GM23338 (cell line): ENCODE measurements at regions not wholly inside any gene's neighbourhood (a gene's known extent, or its start where the extent isn't known, plus 50 kb on each side); places are given as distances from the start of the nearest gene placed in this dataset.

Experiments used
- ATAC-seq: fragments of 200-7000 bp; cut with Tn5 transposase; 3 replicates; pipeline ENCODE4 v1.9.1; 2020
- DNase-seq: peaks from one replicate; pipeline ENCODE4 v3.0.0-alpha.2; 2015; ENCODE audit warnings: low spot score
- H2AFZ ChIP-seq: fragments of 200-600 bp; sonication (generic); 2 replicates; pipeline ENCODE4 v1.8.0; 2016; ENCODE audit warnings: antibody characterized with exemption, mild to moderate bottlenecking, moderate library complexity
- H3F3A ChIP-seq: fragments of 200-600 bp; sonication (generic); replicated peaks from 2 replicates; pipeline ENCODE4 v1.8.0; 2017; ENCODE audit warnings: antibody characterized with exemption, mixed run types, low read depth
- H3K27ac ChIP-seq: fragments of 200-600 bp; sonication (generic); 2 replicates; pipeline ENCODE4 v1.6.1; 2016; ENCODE audit warnings: low read depth
- H3K27me3 ChIP-seq: fragments of 200-600 bp; sonication (generic); 2 replicates; pipeline ENCODE4 v1.8.0; 2016; ENCODE audit warnings: mild to moderate bottlenecking, mixed run types, moderate library complexity; ENCODE audit not compliant: insufficient read depth
- H3K36me3 ChIP-seq: fragments of 200-600 bp; sonication (generic); 2 replicates; pipeline ENCODE4 v1.8.0; 2016; ENCODE audit warnings: mild to moderate bottlenecking; ENCODE audit not compliant: insufficient read depth
- H3K4me1 ChIP-seq: fragments of 200-600 bp; sonication (generic); 2 replicates; pipeline ENCODE4 v1.8.0; 2016; ENCODE audit warnings: mild to moderate bottlenecking, moderate library complexity; ENCODE audit not compliant: insufficient read depth
- H3K4me2 ChIP-seq: fragments of 200-600 bp; sonication (generic); 2 replicates; pipeline ENCODE4 v1.7.1; 2017; ENCODE audit warnings: mixed run types
- H3K4me3 ChIP-seq: fragments of 200-600 bp; sonication (generic); 2 replicates; pipeline ENCODE4 v1.6.1; 2016; ENCODE audit warnings: mixed run types
- H3K79me2 ChIP-seq: fragments of 200-600 bp; sonication (generic); replicated peaks from 2 replicates; pipeline ENCODE4 v1.8.0; 2017; ENCODE audit warnings: mild to moderate bottlenecking; ENCODE audit not compliant: insufficient read depth
- H3K9me2 ChIP-seq: fragments of 200-600 bp; sonication (generic); 2 replicates; pipeline ENCODE4 v1.8.0; 2017; ENCODE audit not compliant: insufficient read depth
- H4K20me1 ChIP-seq: fragments of 200-600 bp; sonication (generic); replicated peaks from 2 replicates; pipeline ENCODE4 v1.8.0; 2017; ENCODE audit warnings: mild to moderate bottlenecking; ENCODE audit not compliant: insufficient read depth
- H3K27ac Mint-ChIP-seq: 2 replicates; pipeline ENCODE4 v1.8.0; 2020; ENCODE audit warnings: inconsistent platforms, mild to moderate bottlenecking, moderate library complexity, mixed read lengths
- H3K27me3 Mint-ChIP-seq: 3 replicates; pipeline ENCODE4 v1.8.0; 2022; ENCODE audit warnings: low read depth, mild to moderate bottlenecking, moderate library complexity, mixed read lengths, inconsistent platforms; ENCODE audit not compliant: insufficient read depth, poor library complexity
- H3K36me3 Mint-ChIP-seq: 3 replicates; pipeline ENCODE4 v1.8.0; 2021; ENCODE audit warnings: low read depth, mild to moderate bottlenecking, inconsistent platforms, moderate library complexity, mixed read lengths
- H3K4me1 Mint-ChIP-seq: 3 replicates; pipeline ENCODE4 v1.8.0; 2020; ENCODE audit warnings: mild to moderate bottlenecking, inconsistent platforms, mixed read lengths
- H3K4me3 Mint-ChIP-seq: 3 replicates; pipeline ENCODE4 v1.8.0; 2021; ENCODE audit warnings: moderate library complexity, mild to moderate bottlenecking, inconsistent platforms, mixed read lengths
- H3K9me3 Mint-ChIP-seq: 3 replicates; pipeline ENCODE4 v1.8.0; 2020; ENCODE audit warnings: moderate library complexity, mild to moderate bottlenecking, inconsistent platforms, mixed read lengths
- CREB1 ChIP-seq: fragments of 250-450 bp; sonication (Bioruptor Pico); IDR thresholded peaks from 2 replicates; pipeline ENCODE4 v1.5.0; 2020; ENCODE audit warnings: low read depth, mild to moderate bottlenecking, moderate library complexity
- CTCF ChIP-seq, 2 experiments: fragments of 200-600 bp in 1 of 2; sonication (generic) in 1 of 2; conservative IDR thresholded peaks; 2 replicates each; pipeline versions ENCODE4 v1.5.1 to v1.6.1; 2016 to 2017; ENCODE audit warnings: antibody characterized with exemption in 2 of 2, low read depth in 2 of 2, mild to moderate bottlenecking in 2 of 2, moderate library complexity in 1 of 2
- ETS1 ChIP-seq: IDR thresholded peaks from 2 replicates; pipeline ENCODE4 v1.6.1; 2016; ENCODE audit warnings: antibody characterized with exemption
- EZH2 ChIP-seq: fragments of 200-600 bp; sonication (generic); IDR thresholded peaks from one replicate; pipeline ENCODE4 v1.8.0; 2017; ENCODE audit warnings: antibody characterized with exemption, mild to moderate bottlenecking, low read depth; ENCODE audit not compliant: unreplicated experiment
- EZH2phosphoT487 ChIP-seq: fragments of 200-600 bp; sonication (generic); IDR thresholded peaks from one replicate; pipeline ENCODE4 v1.8.1; 2018; ENCODE audit warnings: antibody characterized with exemption; ENCODE audit not compliant: unreplicated experiment
- JUNB ChIP-seq: IDR thresholded peaks from one replicate; pipeline ENCODE4 v1.6.1; 2016; ENCODE audit warnings: antibody characterized with exemption; ENCODE audit not compliant: unreplicated experiment
- NANOG ChIP-seq: IDR thresholded peaks from 2 replicates; pipeline ENCODE4 v1.6.1; 2016; ENCODE audit warnings: antibody characterized with exemption, borderline replicate concordance
- POLR2AphosphoS5 ChIP-seq: IDR thresholded peaks from 2 replicates; pipeline ENCODE4 v1.6.1; 2016; ENCODE audit warnings: antibody characterized with exemption, low read depth
- REST ChIP-seq: IDR thresholded peaks from one replicate; pipeline ENCODE4 v1.6.1; 2018; ENCODE audit warnings: antibody characterized with exemption; ENCODE audit not compliant: unreplicated experiment
- STAT1 ChIP-seq: IDR thresholded peaks from one replicate; pipeline ENCODE4 v1.6.1; 2016; ENCODE audit warnings: antibody characterized with exemption; ENCODE audit not compliant: unreplicated experiment
- ZNF114 ChIP-seq: fragments of 250-450 bp; sonication (Bioruptor Pico); IDR thresholded peaks from 2 replicates; pipeline ENCODE4 v1.5.0; 2020; ENCODE audit warnings: mild to moderate bottlenecking, moderate library complexity
- ZNF331 ChIP-seq: fragments of 250-450 bp; sonication (Bioruptor Pico); IDR thresholded peaks from 2 replicates; pipeline ENCODE4 v1.5.0; 2020; ENCODE audit warnings: low read depth, mild to moderate bottlenecking, moderate library complexity
- ZNF462 ChIP-seq: fragments of 250-450 bp; sonication (Bioruptor Pico); IDR thresholded peaks from 2 replicates; pipeline ENCODE4 v1.5.0; 2020; ENCODE audit warnings: mild to moderate bottlenecking, moderate library complexity

- TF ChIP-seq POLR2AphosphoS5: no peak
- TF ChIP-seq CREB1 (CRISPR knock-in tag): no peak
- no peak for TF ChIP-seq REST
- TF ChIP-seq CTCF (conservative IDR thresholded peaks at IDR 0.05; ENCODE audit: low read depth in 2 of 2): no peak
- no peak for TF ChIP-seq STAT1
- no peak for TF ChIP-seq ZNF462 (CRISPR knock-in tag)
- no peak for TF ChIP-seq EZH2
- no peak for TF ChIP-seq ZNF114 (CRISPR knock-in tag)
- no peak for TF ChIP-seq ETS1
- no peak for TF ChIP-seq NANOG
- no peak for TF ChIP-seq ZNF331 (CRISPR knock-in tag)
- no peak for TF ChIP-seq EZH2phosphoT487
- no peak for TF ChIP-seq JUNB
- H3K27me3 ChIP-seq: no peaks in the 10 kb centered on the region
- H3K4me3 ChIP-seq: no peak overlapping the region
- no peaks in the 10 kb centered on the region for H3K9me2 ChIP-seq
- no peak overlapping the region for H2AFZ ChIP-seq
- Mint-ChIP-seq H3K27ac (no peak overlapping the region), H3K36me3 (peaks cover 14% of the 10 kb centered on the region), H3K4me1 (no peaks in the 10 kb centered on the region), H3K27me3 (peaks cover 3% of the 10 kb centered on the region), H3K9me3 (peaks cover 84% of the 10 kb centered on the region), H3K4me3 (no peak overlapping the region)
- no peaks in the 10 kb centered on the region for H3K79me2 ChIP-seq
- no peaks in the 10 kb centered on the region for H4K20me1 ChIP-seq
- H3K4me2 ChIP-seq: no peak overlapping the region
- DNase-seq (no peak), ATAC-seq (no peak)
- H3K36me3 ChIP-seq: no peaks in the 10 kb centered on the region
- no peaks in the 10 kb centered on the region for H3K4me1 ChIP-seq
- H3F3A ChIP-seq: no peaks in the 10 kb centered on the region
- H3K27ac ChIP-seq: no peak overlapping the region
These were observed 164.1 kb upstream of the LRRN1 start for GRCh38 chr3:3635109-3635508.
